ENCODE measurements at regions not wholly inside any gene's neighbourhood (a gene's known extent, or its start where the extent isn't known, plus 50 kb on each side); places are given as distances from the start of the nearest gene placed in this dataset.

- TF ChIP-seq ZNF114 (tag by site-specific recombination; IDR thresholded peaks at IDR 0.05): no peak
- no peak for TF ChIP-seq ZNF2 (tag by site-specific recombination; IDR thresholded peaks at IDR 0.05)
- no peak for TF ChIP-seq ZNF707 (tag by site-specific recombination; IDR thresholded peaks at IDR 0.05)
- peak; percentile 64; the same call in 1 of the 2 replicates for TF ChIP-seq FEZF1 (tag by site-specific recombination; IDR thresholded peaks at IDR 0.05)
- TF ChIP-seq ZNF830 (tag by site-specific recombination; IDR thresholded peaks at IDR 0.05; ENCODE audit: low read depth): no peak
- no peak for TF ChIP-seq WT1 (tag by site-specific recombination; IDR thresholded peaks at IDR 0.05)
- TF ChIP-seq ZNF449 (tag by site-specific recombination; IDR thresholded peaks at IDR 0.05): no peak
- no peak for TF ChIP-seq REPIN1 (tag by site-specific recombination; IDR thresholded peaks at IDR 0.05; ENCODE audit: low read depth)
- no peak for TF ChIP-seq YY1 (tag by site-specific recombination; IDR thresholded peaks at IDR 0.05)
- no peak for TF ChIP-seq ZNF404 (tag by site-specific recombination; IDR thresholded peaks at IDR 0.05)
- peak; percentile 85 for TF ChIP-seq ZNF692 (tag by site-specific recombination; IDR thresholded peaks at IDR 0.05)
- TF ChIP-seq BCL11B (tag by site-specific recombination; IDR thresholded peaks at IDR 0.05; ENCODE audit: low read depth): no peak
- peak; percentile 18; the same call in 1 of the 2 replicates for TF ChIP-seq KLF10 (tag by site-specific recombination; IDR thresholded peaks at IDR 0.05)
- TF ChIP-seq ZNF510 (tag by site-specific recombination; IDR thresholded peaks at IDR 0.05; ENCODE audit: insufficient replicate concordance): no peak
- TF ChIP-seq ZNF174 (tag by site-specific recombination; IDR thresholded peaks at IDR 0.05): no peak
- TF ChIP-seq ZNF768 (tag by site-specific recombination; IDR thresholded peaks at IDR 0.05): no peak
- TF ChIP-seq HOXD13 (CRISPR knock-in tag; IDR thresholded peaks at IDR 0.05; ENCODE audit: borderline replicate concordance): no peak
- TF ChIP-seq ZNF426 (tag by site-specific recombination; IDR thresholded peaks at IDR 0.05): no peak
- no peak for TF ChIP-seq BCL11A (tag by site-specific recombination; IDR thresholded peaks at IDR 0.05; ENCODE audit: low read depth)
- TF ChIP-seq ZNF274 (IDR thresholded peaks at IDR 0.05; ENCODE audit: low read length): no peak
- TF ChIP-seq ZNF274 (tag by site-specific recombination; IDR thresholded peaks at IDR 0.05; ENCODE audit: borderline replicate concordance): no peak
- TF ChIP-seq PRDM6 (tag by site-specific recombination; IDR thresholded peaks at IDR 0.05): peak; percentile 78
- TF ChIP-seq ZNF776 (tag by site-specific recombination; IDR thresholded peaks at IDR 0.05; ENCODE audit: borderline replicate concordance): no peak
- TF ChIP-seq ZNF624 (tag by site-specific recombination; IDR thresholded peaks at IDR 0.05): no peak
- no peak for TF ChIP-seq ZNF837 (tag by site-specific recombination; IDR thresholded peaks at IDR 0.05)
- no peak for TF ChIP-seq ZBTB21 (tag by site-specific recombination; IDR thresholded peaks at IDR 0.05)
- TF ChIP-seq KLF8 (tag by site-specific recombination; IDR thresholded peaks at IDR 0.05): no peak
- TF ChIP-seq ZNF112 (tag by site-specific recombination; IDR thresholded peaks at IDR 0.05): no peak
- no peak for TF ChIP-seq ZNF585B (tag by site-specific recombination; IDR thresholded peaks at IDR 0.05)
- no peak for TF ChIP-seq ZNF184 (tag by site-specific recombination; IDR thresholded peaks at IDR 0.05)
- TF ChIP-seq ZNF600 (tag by site-specific recombination; IDR thresholded peaks at IDR 0.05): no peak
- TF ChIP-seq ZFP69B (tag by site-specific recombination; IDR thresholded peaks at IDR 0.05): peak; percentile 95
- TF ChIP-seq GLI4 (tag by site-specific recombination; IDR thresholded peaks at IDR 0.05): no peak
- TF ChIP-seq ZSCAN23 (tag by site-specific recombination; IDR thresholded peaks at IDR 0.05): no peak
- no peak for TF ChIP-seq ZNF26 (tag by site-specific recombination; IDR thresholded peaks at IDR 0.05)
- TF ChIP-seq ZFP3 (tag by site-specific recombination; IDR thresholded peaks at IDR 0.05; ENCODE audit: low read depth): no peak
- no peak for TF ChIP-seq ZNF416 (tag by site-specific recombination; IDR thresholded peaks at IDR 0.05)
- TF ChIP-seq ZNF501 (tag by site-specific recombination; IDR thresholded peaks at IDR 0.05): no peak
- no peak for TF ChIP-seq MZF1 (tag by site-specific recombination; IDR thresholded peaks at IDR 0.05; ENCODE audit: borderline replicate concordance)
Measured at GRCh38 chr6:165845493-165845892, 182.5 kb upstream of the PDE10A start (continued).

All from HEK293 (cell line).